Small intestine (tissue), 7 donors: ENCODE measurements at regions not wholly inside any gene's neighbourhood (a gene's known extent, or its start where the extent isn't known, plus 50 kb on each side); places are given as distances from the start of the nearest gene placed in this dataset.

ENCODE experiments used
- DNase-seq, 2 donors: peaks; one replicate each; pipeline versions ENCODE4 v3.0.0 to v3.0.0-alpha.2; 2013
- FAIRE-seq: peaks from 2 replicates; lab custom pipeline; 2012; peaks lifted over from hg19 to GRCh38; lab: Jason Lieb, UNC
- H3K27ac ChIP-seq, 3 donors: one replicate each; pipeline ENCODE4 v1.5.1; 2013; ENCODE audit warnings: low read length in 2 of 3, mild to moderate bottlenecking in 2 of 3, control low read depth in 1 of 3, inconsistent platforms in 1 of 3, low read depth in 1 of 3, moderate library complexity in 1 of 3
- H3K27me3 ChIP-seq, 3 donors: one replicate each; pipeline ENCODE4 v1.6.1; 2013; ENCODE audit warnings: low read length in 3 of 3, inconsistent platforms in 1 of 3; ENCODE audit not compliant: control insufficient read depth in 3 of 3, insufficient read depth in 3 of 3
- H3K36me3 ChIP-seq, 3 donors: one replicate each; pipeline ENCODE4 v1.6.1; 2013; ENCODE audit warnings: low read length in 3 of 3, inconsistent platforms in 1 of 3, low read depth in 1 of 3, mild to moderate bottlenecking in 1 of 3, moderate library complexity in 1 of 3; ENCODE audit not compliant: control insufficient read depth in 3 of 3, insufficient read depth in 2 of 3
- H3K4me1 ChIP-seq, 3 donors: one replicate each; pipeline ENCODE4 v1.6.1; 2013; ENCODE audit warnings: low read length in 2 of 3, inconsistent platforms in 1 of 3, low read depth in 1 of 3, mild to moderate bottlenecking in 1 of 3, moderate library complexity in 1 of 3; ENCODE audit not compliant: control insufficient read depth in 3 of 3, insufficient read depth in 2 of 3
- H3K4me3 ChIP-seq, 3 donors: one replicate each; pipeline ENCODE4 v1.5.1; 2013; ENCODE audit warnings: low read length in 3 of 3, control low read depth in 1 of 3, inconsistent platforms in 1 of 3, low read depth in 1 of 3, mild to moderate bottlenecking in 1 of 3, moderate library complexity in 1 of 3
- H3K9me3 ChIP-seq, 2 donors: one replicate each; pipeline ENCODE4 v1.6.1; 2013; ENCODE audit warnings: low read depth in 1 of 2, low read length in 1 of 2; ENCODE audit not compliant: control insufficient read depth in 2 of 2, insufficient read depth in 1 of 2
- WGBS, 3 donors: extraction: QIAGEN DNeasy Blood & Tissue Kit; methylation state at CpG; one replicate each; pipeline ENCODE4 v1.1.7; 2013; 5-methylcytosine and 5-hydroxymethylcytosine counted together
- donor health status: healthy with polysubstance abuse.
- donor health status: control.
- donor health status: control.
- donor health status: Bipolar disorder and iron deficiency.
- donor health status: healthy.

DNA sequence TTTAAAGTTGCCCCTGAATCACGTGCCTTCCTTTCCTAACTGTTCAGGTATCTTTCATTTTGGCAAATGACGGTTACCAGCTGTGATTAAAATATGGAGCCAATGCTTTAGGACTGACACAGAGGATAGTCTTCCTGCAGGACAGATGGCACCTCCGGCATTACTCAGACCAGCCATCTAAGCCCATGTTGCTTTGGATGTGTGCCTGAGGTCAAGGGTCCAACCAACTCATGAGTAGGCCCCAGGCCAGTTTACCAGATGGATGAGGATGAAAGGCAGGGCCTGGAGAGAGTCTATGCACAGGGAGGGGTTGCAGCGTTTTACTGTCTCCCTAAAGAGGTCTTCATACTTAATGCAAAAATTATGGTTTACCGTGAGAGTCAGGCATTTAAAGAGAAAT, 174.0 kb upstream of the GATB start:
- H3K4me3 ChIP-seq, result no peak overlapping the region
- WGBS, 3 donors, result 82 to 90% (median 82%) methylated on average over 5 of the region's 5 CpGs
- H3K36me3 ChIP-seq, result no peaks in the 10 kb centered on the region
- DNase-seq, result no peak
- no peak overlapping the region for H3K27ac ChIP-seq
- no peak for FAIRE-seq
- H3K27me3 ChIP-seq, result peaks cover 0 to 3% (median 0%) of the 10 kb centered on the region in 3 donors
- no peaks in the 10 kb centered on the region for H3K9me3 ChIP-seq
- H3K4me1 ChIP-seq, result no peaks in the 10 kb centered on the region

DNA sequence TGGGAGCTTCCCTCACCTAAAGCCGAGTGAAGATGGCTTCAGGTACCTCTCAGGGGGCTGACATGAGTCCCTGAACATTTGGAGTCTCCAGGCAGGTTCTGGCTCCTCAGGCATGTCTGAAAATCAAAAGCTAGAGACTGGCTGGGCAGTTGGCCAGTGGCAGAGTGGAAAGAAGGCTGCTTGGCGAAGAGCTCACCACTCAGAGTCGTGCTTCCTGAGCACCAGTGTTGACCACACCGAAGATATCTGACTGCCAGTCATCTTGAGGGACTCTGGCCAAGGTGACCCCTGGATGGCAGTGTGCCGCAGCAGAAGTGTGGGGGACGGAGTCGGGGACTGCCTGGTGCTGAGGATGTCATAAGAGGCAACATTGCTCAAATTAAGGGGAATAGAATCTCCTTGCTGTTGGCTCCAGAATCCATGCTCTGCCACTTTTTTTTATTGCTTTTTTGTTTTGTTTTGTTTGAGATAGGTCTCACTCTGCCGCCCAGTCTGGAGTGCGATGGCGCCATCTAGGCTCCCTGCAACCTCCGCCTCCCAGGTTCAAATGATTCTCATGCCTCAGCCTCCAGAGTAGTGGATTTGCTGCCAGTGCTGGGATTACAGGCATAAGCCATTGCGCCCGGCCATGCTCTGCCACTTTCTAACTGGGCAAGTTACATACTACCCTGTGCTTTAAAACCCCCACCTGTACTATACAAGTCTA, 172.5 kb upstream of the GATB start:
- FAIRE-seq (no peak), DNase-seq (no peak)
- no peak overlapping the region for H3K4me3 ChIP-seq
- H3K27ac ChIP-seq, result no peak overlapping the region
- no peaks in the 10 kb centered on the region for H3K4me1 ChIP-seq
- H3K9me3 ChIP-seq, result no peaks in the 10 kb centered on the region
- H3K27me3 ChIP-seq, result peaks cover 0 to 3% (median 0%) of the 10 kb centered on the region in 3 donors
- 87 to 92% (median 91%) methylated on average over 13 of the region's 13 CpGs for WGBS, 3 donors
- H3K36me3 ChIP-seq, result no peaks in the 10 kb centered on the region

DNA sequence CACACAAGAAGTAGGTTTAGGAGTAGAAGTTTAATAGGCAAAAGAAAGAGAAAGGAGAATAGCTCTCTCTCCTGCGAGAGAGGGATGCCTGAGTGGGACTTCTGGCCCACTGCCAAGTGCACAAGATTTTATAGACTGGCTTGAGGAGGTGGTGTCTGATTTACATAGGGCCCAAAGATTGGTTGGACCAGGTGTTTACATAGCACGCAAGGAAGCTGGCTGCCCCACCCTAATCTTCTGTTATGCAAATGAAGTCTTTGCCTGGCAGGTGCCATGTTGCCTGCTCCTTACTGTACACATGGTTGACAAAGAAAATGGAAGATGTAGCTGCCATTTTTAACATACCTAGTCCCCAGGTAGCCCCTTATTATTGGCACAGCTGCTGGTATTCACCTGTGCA, 170.8 kb upstream of the GATB start:
- no peak overlapping the region for H3K27ac ChIP-seq

DNA sequence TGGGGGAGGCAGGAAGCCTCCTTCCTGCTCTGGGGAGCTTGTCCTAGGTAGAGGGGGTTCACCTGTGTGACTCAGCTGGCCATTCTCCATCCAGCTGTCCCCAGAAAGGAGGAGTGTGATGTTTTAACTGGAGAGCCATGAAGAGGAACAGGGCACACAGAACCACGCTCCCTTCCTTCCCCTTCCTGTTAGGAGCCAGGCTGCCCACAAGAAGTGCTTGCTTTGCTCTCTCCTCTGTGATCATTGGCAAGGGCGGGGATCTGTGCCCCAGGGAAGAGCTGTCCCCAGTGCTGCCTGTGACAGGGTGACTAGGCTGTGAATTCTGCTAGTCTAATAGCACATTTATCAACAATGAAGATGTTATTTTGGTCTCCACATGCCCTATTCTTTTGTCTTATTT, 169.6 kb upstream of the GATB start:
- Histone ChIP-seq H3K27ac (no peak overlapping the region), H3K4me3 (no peak overlapping the region), H3K36me3 (no peaks in the 10 kb centered on the region), H3K27me3 (no peaks in the 10 kb centered on the region), H3K9me3 (no peaks in the 10 kb centered on the region), H3K4me1 (no peaks in the 10 kb centered on the region)
- 66 to 82% (median 79%) methylated on average over 2 of the region's 2 CpGs for WGBS, 3 donors
- no peak for FAIRE-seq
- no peak for DNase-seq

More for the DNA sequence above, 170.8 kb upstream of the GATB start:
- no peak for FAIRE-seq
- Histone ChIP-seq H3K9me3 (no peaks in the 10 kb centered on the region), H3K36me3 (no peaks in the 10 kb centered on the region), H3K4me1 (no peaks in the 10 kb centered on the region), H3K27me3 (peaks cover 0 to 3% (median 0%) of the 10 kb centered on the region in 3 donors), H3K4me3 (no peak overlapping the region)
- DNase-seq, result no peak
- 18 to 52% (median 41%) methylated on average over 2 of the region's 2 CpGs for WGBS, 3 donors

DNA sequence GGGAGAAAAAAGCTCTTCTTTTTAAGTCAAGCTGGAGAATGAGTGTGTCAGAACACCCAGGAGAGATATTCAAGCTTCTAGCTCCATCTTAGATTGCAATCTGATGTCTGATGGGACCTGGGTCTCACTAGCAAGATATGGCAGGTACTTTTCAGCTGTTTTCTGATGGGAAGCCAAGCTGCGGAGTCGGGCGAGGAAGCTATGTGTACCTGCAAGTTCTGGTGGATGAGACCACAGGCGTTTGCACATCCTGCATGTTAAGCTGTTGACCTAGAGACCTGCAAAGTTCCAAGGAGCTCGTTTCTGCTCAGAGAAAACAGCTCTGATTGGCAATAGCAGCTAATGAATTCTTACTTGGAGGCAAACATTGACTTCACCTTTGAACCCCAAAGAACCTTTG, 167.3 kb upstream of the GATB start:
- H3K4me1 ChIP-seq, result no peaks in the 10 kb centered on the region
- no peaks in the 10 kb centered on the region for H3K9me3 ChIP-seq
- H3K27me3 ChIP-seq, result no peaks in the 10 kb centered on the region
- H3K27ac ChIP-seq, result no peak overlapping the region
- H3K36me3 ChIP-seq, result no peaks in the 10 kb centered on the region
- FAIRE-seq, result no peak
- DNase-seq, result no peak
- no peak overlapping the region for H3K4me3 ChIP-seq
- 62 to 68% (median 63%) methylated on average over 5 of the region's 5 CpGs for WGBS, 3 donors

DNA sequence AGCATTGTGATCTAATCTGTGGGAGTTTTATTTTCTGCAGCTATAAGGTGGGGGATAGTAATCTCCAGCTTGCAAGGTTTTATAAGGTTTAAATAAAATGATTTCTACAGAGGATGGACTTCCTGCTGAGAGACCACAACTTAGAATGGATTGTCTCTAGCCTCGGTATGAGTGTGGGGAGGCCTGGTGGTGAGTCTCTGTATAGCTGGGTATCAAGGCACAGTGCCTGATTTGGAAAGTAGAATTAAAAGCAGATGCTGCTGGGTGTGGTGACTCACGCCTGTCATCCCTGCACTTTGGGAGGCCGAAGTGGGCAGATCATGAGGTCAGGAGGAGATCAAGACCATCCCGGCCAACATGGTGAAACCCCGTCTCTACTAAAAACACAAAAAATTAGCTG, 162.0 kb upstream of the GATB start:
- no peaks in the 10 kb centered on the region for H3K4me1 ChIP-seq
- no peak overlapping the region for H3K4me3 ChIP-seq
- DNase-seq (no peak), FAIRE-seq (no peak)
- 77 to 87% (median 86%) methylated on average over 5 of the region's 5 CpGs for WGBS, 3 donors
- H3K36me3 ChIP-seq, result no peaks in the 10 kb centered on the region
- no peak overlapping the region for H3K27ac ChIP-seq
- peaks cover 0 to 2% (median 0%) of the 10 kb centered on the region in 3 donors for H3K27me3 ChIP-seq
- H3K9me3 ChIP-seq, result no peaks in the 10 kb centered on the region

DNA sequence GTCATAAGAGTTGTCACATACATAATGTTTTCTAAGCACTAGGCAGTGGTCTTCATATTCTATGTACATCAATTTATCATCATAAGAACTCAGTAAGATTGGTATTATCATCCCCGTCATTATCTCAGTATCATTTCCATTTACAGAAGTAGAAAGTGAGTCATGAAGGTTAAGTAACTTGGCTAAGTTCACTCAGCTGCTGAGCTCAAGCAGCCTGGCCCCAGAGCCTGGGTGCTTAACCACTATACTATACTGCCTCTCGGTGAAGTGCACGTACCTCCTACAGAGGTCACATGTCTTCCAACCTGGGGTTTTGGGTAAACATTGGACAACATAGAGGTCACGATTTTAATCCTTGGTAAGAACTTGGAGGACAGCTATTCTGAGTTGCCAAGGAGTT, 161.5 kb upstream of the GATB start:
- Histone ChIP-seq H3K4me3 (no peak overlapping the region), H3K27ac (no peak overlapping the region), H3K9me3 (no peaks in the 10 kb centered on the region), H3K36me3 (no peaks in the 10 kb centered on the region), H3K4me1 (no peaks in the 10 kb centered on the region), H3K27me3 (peaks cover 0 to 2% (median 0%) of the 10 kb centered on the region in 3 donors)
- DNase-seq (no peak), FAIRE-seq (no peak)
- WGBS, 3 donors, result 63 to 84% (median 70%) methylated on average over 4 of the region's 4 CpGs

GRCh38 chr4:151921811-151922210, 161.0 kb upstream of the GATB start:
- H3K4me3 ChIP-seq, result no peak overlapping the region
- no peak overlapping the region for H3K27ac ChIP-seq
- H3K4me1 ChIP-seq, result no peaks in the 10 kb centered on the region
- peaks cover 0 to 2% (median 0%) of the 10 kb centered on the region in 3 donors for H3K27me3 ChIP-seq
- DNase-seq (no peak), FAIRE-seq (no peak)
- no peaks in the 10 kb centered on the region for H3K9me3 ChIP-seq
- H3K36me3 ChIP-seq, result no peaks in the 10 kb centered on the region
- 56 to 82% (median 73%) methylated on average over 4 of the region's 4 CpGs for WGBS, 3 donors

DNA sequence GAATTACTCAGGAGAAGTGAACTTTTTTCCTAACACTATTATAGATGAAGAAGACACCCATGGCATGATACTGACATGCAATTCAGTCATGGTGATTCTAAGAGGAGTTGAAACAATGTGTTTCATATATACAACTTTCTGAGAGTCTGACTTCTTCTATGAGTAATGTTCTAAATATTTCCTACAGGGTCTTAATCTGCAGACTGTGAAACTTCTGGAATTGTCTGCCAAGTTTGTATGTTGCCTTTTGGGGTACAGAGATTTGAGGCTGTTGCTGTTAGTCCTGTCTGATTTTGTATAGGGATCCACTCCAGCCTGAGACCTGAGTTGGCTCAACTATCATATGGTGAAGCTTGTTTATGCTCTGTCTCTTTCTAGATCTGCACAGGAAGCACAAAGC, 160.6 kb upstream of the GATB start:
- no peak overlapping the region for H3K27ac ChIP-seq
- H3K36me3 ChIP-seq, result no peaks in the 10 kb centered on the region
- DNase-seq (no peak), FAIRE-seq (no peak)
- H3K4me1 ChIP-seq, result no peaks in the 10 kb centered on the region
- no peaks in the 10 kb centered on the region for H3K9me3 ChIP-seq
- peaks cover 0 to 2% (median 0%) of the 10 kb centered on the region in 3 donors for H3K27me3 ChIP-seq
- H3K4me3 ChIP-seq, result no peak overlapping the region
